ENCODE measurements at regions not wholly inside any gene's neighbourhood (a gene's known extent, or its start where the extent isn't known, plus 50 kb on each side); places are given as distances from the start of the nearest gene placed in this dataset.

- DNase-seq (ENCODE audit: low spot score), result no peak
These were observed 411.9 kb upstream of the ZP4 start for GRCh38 chr1:238302646-238303045.

- no peak for DNase-seq (ENCODE audit: low spot score)
These were observed 405.6 kb upstream of the ZP4 start for GRCh38 chr1:238296371-238296770.

- DNase-seq (ENCODE audit: low spot score), result no peak
These were observed 402.4 kb upstream of the ZP4 start for GRCh38 chr1:238293075-238293474.

GRCh38 chr1:238281418-238281817 is 390.7 kb upstream of the ZP4 start:
- no peak for DNase-seq (ENCODE audit: low spot score)

- DNase-seq (ENCODE audit: low spot score), result no peak
These were observed 389.1 kb upstream of the ZP4 start for GRCh38 chr1:238279694-238280380.

GRCh38 chr1:238272145-238272544 is 381.4 kb upstream of the ZP4 start:
- DNase-seq (ENCODE audit: low spot score), result no peak

GRCh38 chr1:238265866-238266265 is 375.1 kb upstream of the ZP4 start:
- DNase-seq (ENCODE audit: low spot score), result no peak

GRCh38 chr1:238264951-238265350 is 374.2 kb upstream of the ZP4 start:
- no peak for DNase-seq (ENCODE audit: low spot score)

- no peak for DNase-seq (ENCODE audit: low spot score)
These were observed 367.8 kb upstream of the ZP4 start for GRCh38 chr1:238258510-238258909.

- DNase-seq (ENCODE audit: low spot score), result peak; percentile 48
These were observed 366.4 kb upstream of the ZP4 start for GRCh38 chr1:238257018-238257621.

GRCh38 chr1:238254935-238255334 is 364.2 kb upstream of the ZP4 start:
- DNase-seq (ENCODE audit: low spot score), result no peak

- DNase-seq (ENCODE audit: low spot score), result peak; percentile 58
These were observed 361.5 kb upstream of the ZP4 start for GRCh38 chr1:238252033-238252802.

GRCh38 chr1:238248356-238248755 is 357.6 kb upstream of the ZP4 start:
- no peak for DNase-seq (ENCODE audit: low spot score)

GRCh38 chr1:238242181-238242580 is 351.5 kb upstream of the ZP4 start:
- no peak for DNase-seq (ENCODE audit: low spot score)

- DNase-seq (ENCODE audit: low spot score), result no peak
These were observed 350.9 kb upstream of the ZP4 start for GRCh38 chr1:238241607-238242006.

- no peak for DNase-seq (ENCODE audit: low spot score)
These were observed 348.6 kb upstream of the ZP4 start for GRCh38 chr1:238239343-238239742.

GRCh38 chr1:238233966-238234365 is 343.2 kb upstream of the ZP4 start:
- DNase-seq (ENCODE audit: low spot score), result no peak

GRCh38 chr1:238232084-238232710 is 341.5 kb upstream of the ZP4 start:
- no peak for DNase-seq (ENCODE audit: low spot score)

- no peak for DNase-seq (ENCODE audit: low spot score)
These were observed 336.1 kb upstream of the ZP4 start for GRCh38 chr1:238226810-238227209.

- no peak for DNase-seq (ENCODE audit: low spot score)
These were observed 332.4 kb upstream of the ZP4 start for GRCh38 chr1:238223076-238223640.

GRCh38 chr1:238221738-238222137 is 331.0 kb upstream of the ZP4 start:
- DNase-seq (ENCODE audit: low spot score), result no peak

- DNase-seq (ENCODE audit: low spot score), result no peak
These were observed 323.7 kb upstream of the ZP4 start for GRCh38 chr1:238214449-238214848.
